HG03521 (cell line): ENCODE measurements at regions not wholly inside any gene's neighbourhood (a gene's known extent, or its start where the extent isn't known, plus 50 kb on each side); places are given as distances from the start of the nearest gene placed in this dataset.
"Not testable (repeated sequence)": the region's sequence is repeated elsewhere in the genome, so short reads cannot be mapped to it uniquely, and the experiment has no call there.

Source experiments
- ATAC-seq: cut with Tn5 transposase; IDR thresholded peaks from one replicate; pipeline ENCODE4 v1.9.1; 2021; ENCODE audit warnings: mild to moderate bottlenecking, moderate library complexity; ENCODE audit not compliant: unreplicated experiment

GRCh38 chr6:18586133-18586532 is 199.0 kb downstream of the RNF144B start:
- no peak for ATAC-seq

- ATAC-seq = peak; percentile 72
Observed at GRCh38 chr6:18595774-18596530, 208.8 kb downstream of the RNF144B start.

- peak; percentile 19 for ATAC-seq
Observed at GRCh38 chr6:18596531-18596835, 209.3 kb downstream of the RNF144B start.

- ATAC-seq = no peak
Observed at GRCh38 chr6:18598551-18599264, 211.6 kb downstream of the RNF144B start.

- no peak for ATAC-seq
Observed at GRCh38 chr6:18600255-18600654, 213.1 kb downstream of the RNF144B start.

- no peak for ATAC-seq
Observed at GRCh38 chr6:18601516-18602020, 214.4 kb downstream of the RNF144B start.

- no peak for ATAC-seq
Observed at GRCh38 chr6:18602931-18603330, 215.8 kb downstream of the RNF144B start.

GRCh38 chr6:18603361-18603760 is 216.2 kb downstream of the RNF144B start:
- ATAC-seq = no peak

GRCh38 chr6:18605841-18606240 is 218.7 kb downstream of the RNF144B start:
- no peak for ATAC-seq

GRCh38 chr6:18609715-18610114 is 222.6 kb downstream of the RNF144B start:
- ATAC-seq = no peak

GRCh38 chr6:18613319-18613925 is 226.3 kb downstream of the RNF144B start:
- ATAC-seq = no peak

GRCh38 chr6:18629571-18629970 is 242.4 kb downstream of the RNF144B start:
- ATAC-seq = no peak

- no peak for ATAC-seq
Observed at GRCh38 chr6:18632670-18633410, 245.7 kb downstream of the RNF144B start.

- no peak for ATAC-seq
Observed at GRCh38 chr6:18634912-18635311, 247.8 kb downstream of the RNF144B start.

GRCh38 chr6:18640134-18640533 is 253.0 kb downstream of the RNF144B start:
- ATAC-seq = no peak

GRCh38 chr6:18640754-18641153 is 253.6 kb downstream of the RNF144B start:
- ATAC-seq = no peak

- ATAC-seq = no peak
Observed at GRCh38 chr6:18654821-18655220, 267.7 kb downstream of the RNF144B start.

GRCh38 chr6:18656506-18656905 is 269.4 kb downstream of the RNF144B start:
- no peak for ATAC-seq

- ATAC-seq = not testable (repeated sequence)
Observed at GRCh38 chr6:18659994-18660393, 272.8 kb downstream of the RNF144B start.

- no peak for ATAC-seq
Observed at GRCh38 chr6:18663011-18663410, 275.9 kb downstream of the RNF144B start.

GRCh38 chr6:18664401-18664800 is 277.3 kb downstream of the RNF144B start:
- ATAC-seq = no peak
